K562 (cell line): ENCODE measurements at regions not wholly inside any gene's neighbourhood (a gene's known extent, or its start where the extent isn't known, plus 50 kb on each side); places are given as distances from the start of the nearest gene placed in this dataset.

Experiments
- ATAC-seq: fragments of 200-7000 bp; cut with Tn5 transposase; 3 replicates; pipeline ENCODE4 v1.9.1; 2020; ENCODE audit warnings: moderate library complexity
- BruUV-seq: library from RNA; stranded (reverse); fragments of 400-500 nt; replicated peaks from 2 replicates; lab custom pipeline; 2021; lab: Mats Ljungman, UMichigan
- CTCF ChIA-PET: fragments of 300-600 bp; formaldehyde crosslinking; extraction: SDS; loops from one replicate; lab custom pipeline; 2021; ENCODE audit warnings: low intra/inter-chr PET ratio; lab: Yijun Ruan, JAX
- POLR2A ChIA-PET: fragments of 300-600, 350-650 bp; sonication (Branson Sonifier 250); formaldehyde crosslinking; extraction: SDS; loops from one replicate; lab custom pipeline; 2021; ENCODE audit warnings: antibody characterized with exemption, inconsistent platforms; lab: Yijun Ruan, JAX
- DNase-seq, 4 experiments: peaks; one replicate each; pipeline versions ENCODE4 v3.0.0 to v3.0.0-alpha.2; 2011 to 2018; ENCODE audit warnings: low spot score in 3 of 4, mixed read lengths in 3 of 4; ENCODE audit errors: extremely low read depth in 1 of 4
- FAIRE-seq: peaks from 2 replicates; lab custom pipeline; 2011; peaks lifted over from hg19 to GRCh38; lab: Jason Lieb, UNC
- H2AFZ ChIP-seq: 2 replicates; pipeline ENCODE4 v1.6.0; 2011; ENCODE audit warnings: low read depth, low read length, control low read depth, inconsistent platforms
- H3K27ac ChIP-seq: fragments of 200-600 bp; 3 replicates; pipeline ENCODE4 v1.8.0; 2011; ENCODE audit warnings: low read depth, mild to moderate bottlenecking, control low read depth, inconsistent platforms, low read length, moderate library complexity, mixed read lengths; ENCODE audit errors: extremely low read depth
- H3K27me3 ChIP-seq, 2 experiments: fragments of 300-600 bp in 1 of 2; 2 replicates in 1 of 2; 3 replicates in 1 of 2; pipeline versions ENCODE4 v1.6.0 to v1.8.0; 2011; ENCODE audit warnings: inconsistent platforms in 2 of 2, low read length in 2 of 2, mild to moderate bottlenecking in 1 of 2, mixed read lengths in 1 of 2, moderate library complexity in 1 of 2; ENCODE audit not compliant: control insufficient read depth in 2 of 2, insufficient read depth in 2 of 2
- H3K36me3 ChIP-seq: fragments of 300-600 bp; 3 replicates; pipeline ENCODE4 v1.8.0; 2011; ENCODE audit warnings: mild to moderate bottlenecking, low read length, inconsistent platforms; ENCODE audit not compliant: control insufficient read depth, insufficient read depth
- H3K4me1 ChIP-seq, 2 experiments: fragments of 200-600 bp in 1 of 2; replicated peaks in 1 of 2; 2 replicates in 1 of 2; 3 replicates in 1 of 2; pipeline versions ENCODE4 v1.5.1 to v1.8.0; 2011; ENCODE audit warnings: inconsistent platforms in 2 of 2, low read length in 2 of 2, mild to moderate bottlenecking in 1 of 2, mixed read lengths in 1 of 2, moderate library complexity in 1 of 2; ENCODE audit not compliant: control insufficient read depth in 2 of 2, insufficient read depth in 2 of 2
- H3K4me2 ChIP-seq: 2 replicates; pipeline ENCODE4 v1.6.1; 2011; ENCODE audit warnings: low read length, control low read depth, inconsistent platforms, mixed read lengths; ENCODE audit not compliant: insufficient read depth
- H3K4me3 ChIP-seq: fragments of 200-600 bp; sonication (generic), shearing (Covaris generic); 2 replicates; pipeline ENCODE4 v1.5.1; 2016; ENCODE audit warnings: control low read depth, inconsistent platforms
- H3K79me2 ChIP-seq: fragments of 200-600 bp; 3 replicates; pipeline ENCODE4 v1.8.0; 2011; ENCODE audit warnings: low read length, inconsistent platforms; ENCODE audit not compliant: control insufficient read depth, insufficient read depth
- H3K9ac ChIP-seq, 2 experiments: 2 replicates each; pipeline versions ENCODE4 v1.6.0 to v1.6.1; 2011; ENCODE audit warnings: low read depth in 2 of 2, low read length in 2 of 2, control low read depth in 1 of 2, inconsistent platforms in 1 of 2, mild to moderate bottlenecking in 1 of 2, mixed read lengths in 1 of 2; ENCODE audit not compliant: insufficient read depth in 1 of 2
- H3K9me1 ChIP-seq: one replicate; pipeline ENCODE4 v1.6.0; 2011; ENCODE audit warnings: inconsistent platforms, mild to moderate bottlenecking, low read length, moderate library complexity; ENCODE audit not compliant: control insufficient read depth, insufficient read depth
- H3K9me3 ChIP-seq: replicated peaks from 2 replicates; pipeline ENCODE4 v1.5.1; 2011; ENCODE audit warnings: low read depth, low read length, inconsistent platforms; ENCODE audit not compliant: control insufficient read depth, insufficient read depth
- H4K20me1 ChIP-seq: replicated peaks from 2 replicates; pipeline ENCODE4 v1.6.1; 2011; ENCODE audit warnings: low read length, inconsistent platforms, mixed read lengths; ENCODE audit not compliant: control insufficient read depth, insufficient read depth
- CLOCK ChIP-seq: fragments of 250-450 bp; sonication (Bioruptor Pico); IDR thresholded peaks from 2 replicates; pipeline ENCODE4 v1.4.0; 2020; ENCODE audit warnings: mild to moderate bottlenecking, moderate library complexity, borderline replicate concordance
- CSDE1 ChIP-seq, 2 experiments: fragments of 450-650 bp; IDR thresholded peaks; 2 replicates each; pipeline ENCODE4 v1.6.1; 2016; ENCODE audit warnings: mild to moderate bottlenecking in 1 of 2
- FOXO4 ChIP-seq: fragments of 450-650 bp; formaldehyde crosslinking; IDR thresholded peaks from 2 replicates; pipeline ENCODE4 v1.4.0; 2020; ENCODE audit warnings: mild to moderate bottlenecking, moderate library complexity
- HNRNPH1 ChIP-seq: fragments of 200-400 bp; formaldehyde crosslinking; optimal IDR thresholded peaks from 2 replicates; pipeline ENCODE3; 2017; ENCODE audit warnings: low read depth, mild to moderate bottlenecking, low read length, moderate library complexity
- HOXB6 ChIP-seq: fragments of 250-450 bp; sonication (Bioruptor Pico); IDR thresholded peaks from 2 replicates; pipeline ENCODE4 v1.5.1; 2022; ENCODE audit warnings: mild to moderate bottlenecking, borderline replicate concordance
- NCOA2 ChIP-seq, 2 experiments: fragments of 450-650 bp; IDR thresholded peaks; 2 replicates each; pipeline ENCODE4 v1.6.1; 2018; ENCODE audit warnings: mild to moderate bottlenecking in 2 of 2, moderate library complexity in 1 of 2; ENCODE audit not compliant: partially characterized antibody in 2 of 2
- NONO ChIP-seq, 2 experiments: fragments of 200-400 bp in 1 of 2; fragments of 450-650 bp in 1 of 2; formaldehyde crosslinking in 1 of 2; IDR thresholded peaks; 2 replicates each; pipeline ENCODE4 v1.6.1; 2017; ENCODE audit warnings: low read depth in 2 of 2, mild to moderate bottlenecking in 2 of 2, moderate library complexity in 2 of 2, low read length in 1 of 2
- RB1 ChIP-seq: fragments of 450-650 bp; IDR thresholded peaks from 2 replicates; pipeline ENCODE4 v1.6.1; 2017; ENCODE audit warnings: low read depth, mild to moderate bottlenecking
- STAT5B ChIP-seq: fragments of 250-450 bp; sonication (Bioruptor Pico); IDR thresholded peaks from 2 replicates; pipeline ENCODE4 v1.8.0; 2021; ENCODE audit warnings: mild to moderate bottlenecking, inconsistent platforms
- TFAP4 ChIP-seq: sonication (generic); formaldehyde crosslinking; IDR thresholded peaks from 2 replicates; pipeline ENCODE4 v1.8.0; 2022; ENCODE audit warnings: missing genetic modification reagents, mild to moderate bottlenecking, moderate library complexity, borderline replicate concordance
- ZNF24 ChIP-seq: fragments of 450-650 bp; IDR thresholded peaks from 2 replicates; pipeline ENCODE4 v1.6.1; 2016
- ZNF277 ChIP-seq: fragments of 250-450 bp; sonication (Bioruptor Pico); IDR thresholded peaks from 2 replicates; pipeline ENCODE4 v1.8.0; 2022; ENCODE audit warnings: inconsistent platforms, mild to moderate bottlenecking, moderate library complexity, borderline replicate concordance
- WGBS: fragments of 100-300 bp; shearing (Covaris generic); methylation state at CpG from one replicate; pipeline ENCODE4 v1.1.6; 2016; ENCODE audit warnings: low coverage, mixed read lengths; ENCODE audit not compliant: insufficient coverage; ENCODE audit errors: missing lambda C conversion rate; 5-methylcytosine and 5-hydroxymethylcytosine counted together
- in situ Hi-C: fragments of 300-500 bp; cut with MboI; formaldehyde crosslinking; loops from 4 replicates; pipeline ENCODE4 v1.15.0; 2018; ENCODE audit warnings: inconsistent platforms, mixed read lengths
- intact Hi-C: fragments of 100-400 bp; cut with micrococcal nuclease; formaldehyde crosslinking; loops from 2 replicates; pipeline ENCODE4 v1.14.2; 2022

- 0% methylated on average over 4 of the region's 4 CpGs for WGBS
- H3K4me2 ChIP-seq = no peak overlapping the region
- H3K9me3 ChIP-seq = no peaks in the 10 kb centered on the region
- H3K27ac ChIP-seq = no peak overlapping the region
- peaks cover 0 to 8% of the 10 kb centered on the region in 2 experiments; a peak in 3 of 5 replicates for H3K27me3 ChIP-seq
- no peaks in the 10 kb centered on the region for H3K9me1 ChIP-seq
- no peak overlapping the region for H2AFZ ChIP-seq
- no peaks in the 10 kb centered on the region for H3K79me2 ChIP-seq
- POLR2A ChIA-PET = no interaction called here
- H3K36me3 ChIP-seq = no peaks in the 10 kb centered on the region
- FAIRE-seq (no peak), ATAC-seq (no peak), DNase-seq (no peak)
- no peak overlapping the region for H3K9ac ChIP-seq
- in situ Hi-C loops (no loop called here), intact Hi-C loops (no loop called here)
- H3K4me3 ChIP-seq = no peak overlapping the region
- BruUV-seq = no TSS peak
- CTCF ChIA-PET = no interaction called here
- H4K20me1 ChIP-seq = no peaks in the 10 kb centered on the region
- H3K4me1 ChIP-seq = no peaks in the 10 kb centered on the region
- TF ChIP-seq CSDE1 (IDR thresholded peaks at IDR 0.05) = no peak
- TF ChIP-seq CLOCK = no peak
- no peak for TF ChIP-seq ZNF277 (CRISPR knock-in tag)
- no peak for TF ChIP-seq RB1
- TF ChIP-seq HOXB6 = no peak
- TF ChIP-seq NCOA2 (IDR thresholded peaks at IDR 0.05; ENCODE audit: partially characterized antibody in 2 of 2) = no peak
- no peak for TF ChIP-seq STAT5B (CRISPR knock-in tag)
- TF ChIP-seq FOXO4 = no peak
- TF ChIP-seq ZNF24 = no peak
- TF ChIP-seq TFAP4 (CRISPR knock-in tag) = no peak
- TF ChIP-seq HNRNPH1 = no peak
- TF ChIP-seq NONO (IDR thresholded peaks at IDR 0.05; ENCODE audit: low read depth in 2 of 2, low read length in 1 of 2) = no peak
Measured at GRCh38 chr16:6498858-6499257, 833.8 kb upstream of the RBFOX1 start.
